GM12891 (cell line): ENCODE measurements at regions not wholly inside any gene's neighbourhood (a gene's known extent, or its start where the extent isn't known, plus 50 kb on each side); places are given as distances from the start of the nearest gene placed in this dataset.

Experiments
- PAX5 ChIP-seq: IDR thresholded peaks from 2 replicates; pipeline ENCODE4 v1.6.1; 2011; ENCODE audit warnings: low read length, moderate library complexity, mild to moderate bottlenecking; ENCODE audit not compliant: insufficient read depth, severe bottlenecking
- POLR2A ChIP-seq: IDR thresholded peaks from 2 replicates; pipeline ENCODE4 v1.6.1; 2011; ENCODE audit warnings: low read depth, low read length, control low read depth
- POLR2AphosphoS5 ChIP-seq: IDR thresholded peaks from 2 replicates; pipeline ENCODE4 v1.6.1; 2011; ENCODE audit warnings: low read depth, low read length, control low read depth
- POU2F2 ChIP-seq: IDR thresholded peaks from 2 replicates; pipeline ENCODE4 v1.6.1; 2011; ENCODE audit warnings: low read depth, mild to moderate bottlenecking, control low read depth, low read length, moderate library complexity
- SPI1 ChIP-seq: IDR thresholded peaks from 2 replicates; pipeline ENCODE4 v1.6.1; 2011; ENCODE audit warnings: low read depth, low read length, control low read depth
- TAF1 ChIP-seq: IDR thresholded peaks from 2 replicates; pipeline ENCODE4 v1.6.1; 2011; ENCODE audit warnings: low read depth, low read length, control low read depth

DNA sequence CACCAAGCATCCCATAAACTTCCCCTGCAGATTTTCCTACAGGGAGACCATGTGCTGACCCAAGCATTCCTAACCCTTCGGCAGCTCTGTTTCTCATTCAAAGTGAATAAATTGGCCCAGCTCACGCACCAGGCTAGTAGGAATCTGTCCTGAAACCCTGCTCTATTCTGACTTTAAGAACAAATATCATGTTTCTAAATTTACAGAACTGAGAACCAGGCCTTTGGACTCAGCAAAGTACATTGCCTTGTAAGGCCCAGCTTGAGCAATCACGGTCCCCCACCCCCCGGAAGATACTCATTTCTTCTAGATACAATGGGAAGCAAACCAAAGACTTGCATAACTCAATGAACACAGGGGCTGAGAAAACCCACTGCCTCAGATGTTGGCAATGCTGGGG is 160.1 kb upstream of the NFIA start:
- TF ChIP-seq POLR2A (no peak), POLR2AphosphoS5 (no peak), POU2F2 (no peak), PAX5 (no peak), TAF1 (no peak), SPI1 (no peak)
